IMR-90 (cell line): ENCODE measurements at regions not wholly inside any gene's neighbourhood (a gene's known extent, or its start where the extent isn't known, plus 50 kb on each side); places are given as distances from the start of the nearest gene placed in this dataset.

Experiments
- ATAC-seq: fragments of 200-7000 bp; cut with Tn5 transposase; 2 replicates; pipeline ENCODE4 v1.9.1; 2020; ENCODE audit warnings: low read depth, mild to moderate bottlenecking, moderate library complexity
- BruUV-seq: library from RNA; stranded (reverse); fragments of 400-500 nt; replicated peaks from 2 replicates; lab custom pipeline; 2021; lab: Mats Ljungman, UMichigan
- CTCF ChIA-PET: fragments of 300-600 bp; formaldehyde crosslinking; extraction: SDS; loops from one replicate; lab custom pipeline; 2021; ENCODE audit warnings: antibody characterized with exemption; lab: Yijun Ruan, JAX
- POLR2A ChIA-PET: fragments of 300-600 bp; sonication (Branson Sonifier 250); formaldehyde crosslinking; loops from one replicate; lab custom pipeline; 2022; ENCODE audit warnings: antibody characterized with exemption; ENCODE audit not compliant: unreplicated experiment; lab: Charles Lee
- DNase-seq: peaks from one replicate; pipeline ENCODE4 v3.0.0; 2013
- H2AFZ ChIP-seq: replicated peaks from 2 replicates; pipeline ENCODE3; 2013; ENCODE audit warnings: low read length, mild to moderate bottlenecking; ENCODE audit not compliant: poor library complexity
- H2AK5ac ChIP-seq: 2 replicates; pipeline ENCODE4 v1.6.1; 2013; ENCODE audit warnings: low read depth, low read length, inconsistent platforms
- H2AK9ac ChIP-seq: replicated peaks from 2 replicates; pipeline ENCODE3; 2013; ENCODE audit warnings: mild to moderate bottlenecking, low read depth, low read length, moderate library complexity; ENCODE audit not compliant: poor library complexity
- H2BK120ac ChIP-seq: 2 replicates; pipeline ENCODE4 v1.6.1; 2013; ENCODE audit warnings: low read depth, low read length, inconsistent platforms
- H2BK15ac ChIP-seq: 3 replicates; pipeline ENCODE4 v1.6.1; 2013; ENCODE audit warnings: low read depth, low read length, inconsistent platforms
- H2BK20ac ChIP-seq: 2 replicates; pipeline ENCODE4 v1.6.1; 2013; ENCODE audit warnings: low read depth, mild to moderate bottlenecking, inconsistent platforms, low read length, moderate library complexity
- H2BK5ac ChIP-seq: 2 replicates; pipeline ENCODE4 v1.6.1; 2013; ENCODE audit warnings: mild to moderate bottlenecking, low read depth, low read length, inconsistent platforms; ENCODE audit not compliant: poor library complexity, severe bottlenecking
- H3K14ac ChIP-seq: replicated peaks from 2 replicates; pipeline ENCODE4 v1.6.1; 2013; ENCODE audit warnings: low read depth, low read length, inconsistent platforms
- H3K18ac ChIP-seq: 2 replicates; pipeline ENCODE4 v1.6.1; 2013; ENCODE audit warnings: low read depth, low read length, control low read depth
- H3K23ac ChIP-seq: 2 replicates; pipeline ENCODE4 v1.6.1; 2013; ENCODE audit warnings: low read depth, low read length, inconsistent platforms
- H3K27ac ChIP-seq: 2 replicates; pipeline ENCODE4 v1.5.1; 2013; ENCODE audit warnings: mild to moderate bottlenecking, control low read depth, low read length; ENCODE audit not compliant: insufficient read depth
- H3K27me3 ChIP-seq: 2 replicates; pipeline ENCODE4 v1.6.1; 2013; ENCODE audit warnings: low read length; ENCODE audit not compliant: control insufficient read depth, insufficient read depth
- H3K36me3 ChIP-seq: 2 replicates; pipeline ENCODE4 v1.6.1; 2013; ENCODE audit warnings: low read length, mixed read lengths; ENCODE audit not compliant: control insufficient read depth, insufficient read depth
- H3K4ac ChIP-seq: 2 replicates; pipeline ENCODE4 v1.6.1; 2013; ENCODE audit warnings: low read depth, low read length, inconsistent platforms
- H3K4me1 ChIP-seq: 2 replicates; pipeline ENCODE4 v1.6.1; 2013; ENCODE audit warnings: low read length, mixed read lengths; ENCODE audit not compliant: control insufficient read depth, insufficient read depth
- H3K4me2 ChIP-seq: 2 replicates; pipeline ENCODE4 v1.6.1; 2013; ENCODE audit warnings: low read depth, mild to moderate bottlenecking, control low read depth, low read length, moderate library complexity
- H3K4me3 ChIP-seq: 2 replicates; pipeline ENCODE4 v1.5.1; 2013; ENCODE audit warnings: low read depth, mild to moderate bottlenecking, control low read depth, low read length, moderate library complexity; ENCODE audit not compliant: insufficient read depth
- H3K56ac ChIP-seq: 2 replicates; pipeline ENCODE4 v1.6.1; 2013; ENCODE audit warnings: low read length, inconsistent platforms; ENCODE audit not compliant: insufficient read depth; ENCODE audit errors: extremely low read depth
- H3K79me1 ChIP-seq, 2 experiments: 2 replicates each; pipeline ENCODE4 v1.6.1; 2013; ENCODE audit warnings: low read length in 2 of 2, inconsistent platforms in 1 of 2, low read depth in 1 of 2
- H3K9ac ChIP-seq: 2 replicates; pipeline ENCODE4 v1.6.1; 2013; ENCODE audit warnings: low read depth, low read length, control low read depth
- H3K9me1 ChIP-seq: 2 replicates; pipeline ENCODE4 v1.6.1; 2013; ENCODE audit warnings: low read length, inconsistent platforms; ENCODE audit not compliant: insufficient read depth
- H3K9me3 ChIP-seq: 2 replicates; pipeline ENCODE4 v1.6.1; 2013; ENCODE audit warnings: low read length; ENCODE audit not compliant: control insufficient read depth, insufficient read depth
- H4K20me1 ChIP-seq: 2 replicates; pipeline ENCODE4 v1.6.1; 2013; ENCODE audit warnings: low read length, inconsistent platforms; ENCODE audit not compliant: insufficient read depth
- H4K5ac ChIP-seq: 2 replicates; pipeline ENCODE4 v1.6.1; 2013; ENCODE audit warnings: mild to moderate bottlenecking, low read depth, low read length, control low read depth
- H4K8ac ChIP-seq, 2 experiments: 2 replicates each; pipeline ENCODE4 v1.6.1; 2013; ENCODE audit warnings: low read depth in 2 of 2, low read length in 2 of 2, control low read depth in 1 of 2, inconsistent platforms in 1 of 2
- H4K91ac ChIP-seq: 2 replicates; pipeline ENCODE4 v1.6.1; 2013; ENCODE audit warnings: low read depth, low read length, inconsistent platforms; ENCODE audit not compliant: insufficient read depth
- BHLHE40 ChIP-seq: fragments of 150-350 bp; IDR thresholded peaks from 2 replicates; pipeline ENCODE4 v1.6.1; 2016; ENCODE audit warnings: mild to moderate bottlenecking, low read depth, low read length
- ELK1 ChIP-seq: fragments of 150-350 bp; IDR thresholded peaks from 2 replicates; pipeline ENCODE4 v1.6.1; 2016; ENCODE audit warnings: low read depth, mild to moderate bottlenecking, low read length, moderate library complexity, borderline replicate concordance
- FOS ChIP-seq: fragments of 150-350 bp; IDR thresholded peaks from 2 replicates; pipeline ENCODE4 v1.6.1; 2016; ENCODE audit warnings: low read depth, low read length
- MAZ ChIP-seq: IDR thresholded peaks from 2 replicates; pipeline ENCODE4 v1.6.1; 2012; ENCODE audit warnings: low read depth, mild to moderate bottlenecking, low read length, improper control_type of control experiment, moderate library complexity, borderline replicate concordance
- POLR2A ChIP-seq: IDR thresholded peaks from 2 replicates; pipeline ENCODE4 v1.6.1; 2012; ENCODE audit warnings: mild to moderate bottlenecking, low read depth, low read length
- RCOR1 ChIP-seq: IDR thresholded peaks from 2 replicates; pipeline ENCODE4 v1.6.1; 2012; ENCODE audit warnings: mild to moderate bottlenecking, low read length, improper control_type of control experiment; ENCODE audit not compliant: insufficient replicate concordance
- RFX5 ChIP-seq: IDR thresholded peaks from 2 replicates; pipeline ENCODE4 v1.8.0; 2012; ENCODE audit warnings: low read depth, mild to moderate bottlenecking, low read length, moderate library complexity
- SMC3 ChIP-seq: fragments of 150-350 bp; IDR thresholded peaks from 2 replicates; pipeline ENCODE4 v1.6.1; 2016; ENCODE audit warnings: low read depth, mild to moderate bottlenecking, antibody characterized with exemption, low read length, moderate library complexity
- WGBS, 2 experiments: methylation state at CpG; one replicate each; pipeline versions ENCODE4 v1.1.5 to v1.1.7; 2013; ENCODE audit warnings: missing lambda C conversion rate in 2 of 2; ENCODE audit not compliant: insufficient read length in 1 of 2; ENCODE audit errors: extremely low coverage in 2 of 2; 5-methylcytosine and 5-hydroxymethylcytosine counted together
- dilution Hi-C: fragments of 300-500 bp; cut with HindIII; formaldehyde crosslinking; loops from one replicate; pipeline ENCODE4 v1.14.3; 2018; ENCODE audit warnings: low sequenced_read_pairs; ENCODE audit not compliant: unreplicated experiment
- in situ Hi-C: fragments of 300-500 bp; cut with MboI; formaldehyde crosslinking; loops from 3 replicates; pipeline ENCODE4 v1.14.3; 2019; ENCODE audit warnings: low sequenced_read_pairs, inconsistent platforms, mixed read lengths
- intact Hi-C: fragments of 100-400 bp; cut with micrococcal nuclease; formaldehyde crosslinking; loops from 2 replicates; pipeline ENCODE4 v1.10.0; 2022
- TF ChIP-seq, protein P1 (sequence below): conservative IDR thresholded peaks from 2 replicates; pipeline ENCODE4 v1.5.1; 2012; ENCODE audit warnings: mild to moderate bottlenecking, low read depth, low read length, improper control_type of control experiment

GRCh38 chr2:215879331-215879730, 134.0 kb downstream of the MREG start:
- H2BK20ac ChIP-seq: 0 out of 2 replicates have a peak overlapping the region, but pooled peaks have one; percentile 17
- TF ChIP-seq FOS: no peak
- no peak for TF ChIP-seq ELK1
- TF ChIP-seq BHLHE40: no peak
- TF ChIP-seq POLR2A: no peak
- no peak for TF ChIP-seq RFX5
- TF ChIP-seq, protein P1, sequence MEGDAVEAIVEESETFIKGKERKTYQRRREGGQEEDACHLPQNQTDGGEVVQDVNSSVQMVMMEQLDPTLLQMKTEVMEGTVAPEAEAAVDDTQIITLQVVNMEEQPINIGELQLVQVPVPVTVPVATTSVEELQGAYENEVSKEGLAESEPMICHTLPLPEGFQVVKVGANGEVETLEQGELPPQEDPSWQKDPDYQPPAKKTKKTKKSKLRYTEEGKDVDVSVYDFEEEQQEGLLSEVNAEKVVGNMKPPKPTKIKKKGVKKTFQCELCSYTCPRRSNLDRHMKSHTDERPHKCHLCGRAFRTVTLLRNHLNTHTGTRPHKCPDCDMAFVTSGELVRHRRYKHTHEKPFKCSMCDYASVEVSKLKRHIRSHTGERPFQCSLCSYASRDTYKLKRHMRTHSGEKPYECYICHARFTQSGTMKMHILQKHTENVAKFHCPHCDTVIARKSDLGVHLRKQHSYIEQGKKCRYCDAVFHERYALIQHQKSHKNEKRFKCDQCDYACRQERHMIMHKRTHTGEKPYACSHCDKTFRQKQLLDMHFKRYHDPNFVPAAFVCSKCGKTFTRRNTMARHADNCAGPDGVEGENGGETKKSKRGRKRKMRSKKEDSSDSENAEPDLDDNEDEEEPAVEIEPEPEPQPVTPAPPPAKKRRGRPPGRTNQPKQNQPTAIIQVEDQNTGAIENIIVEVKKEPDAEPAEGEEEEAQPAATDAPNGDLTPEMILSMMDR: no peak
- TF ChIP-seq MAZ: no peak
- no peak for TF ChIP-seq RCOR1
- no peak for TF ChIP-seq SMC3
- CTCF ChIA-PET: no interaction called here

More at GRCh38 chr2:215879331-215879730, 134.0 kb downstream of the MREG start:
- H3K18ac ChIP-seq: no peak overlapping the region
- no peak overlapping the region for H3K27ac ChIP-seq
- H2BK120ac ChIP-seq: peak overlapping the region; percentile 38
- no peaks in the 10 kb centered on the region for H3K79me1 ChIP-seq
- no peaks in the 10 kb centered on the region for H3K27me3 ChIP-seq
- H3K36me3 ChIP-seq: no peaks in the 10 kb centered on the region
- 0 out of 2 replicates have a peak, but pooled peaks cover 7% of the 10 kb centered on the region for H3K9me1 ChIP-seq
- no peak overlapping the region for H3K23ac ChIP-seq
- peaks cover 11% of the 10 kb centered on the region for H3K4me1 ChIP-seq
- no peak overlapping the region for H3K14ac ChIP-seq
- POLR2A ChIA-PET: interaction anchor here (0.7 kb wide), 1 partner anchor 70 kb away, joined by 12 read pairs; no protein-coding TSS in a partner anchor
- in situ Hi-C loops: no loop called here
- peak overlapping the region; percentile 24; the same call in 1 of the 2 replicates for H3K4ac ChIP-seq
- no peaks in the 10 kb centered on the region for H4K20me1 ChIP-seq
- H3K9ac ChIP-seq: no peak overlapping the region
- peaks cover 5% of the 10 kb centered on the region for H3K9me3 ChIP-seq
- H4K5ac ChIP-seq: no peak overlapping the region
- no peak overlapping the region for H4K8ac ChIP-seq
- H3K56ac ChIP-seq: no peak overlapping the region
- ATAC-seq (no peak), DNase-seq (no peak)
- WGBS, 2 experiments: 33% methylated on average over 1 of the region's 1 CpG; no CpG with 5 or more reads in 1 of the 2 experiments
- H2AK5ac ChIP-seq: peak overlapping the region; percentile 56
- BruUV-seq: no TSS peak
- H4K91ac ChIP-seq: 0 out of 2 replicates have a peak overlapping the region, but pooled peaks have one; percentile 31
- H2BK15ac ChIP-seq: no peak overlapping the region
- no peak overlapping the region for H2BK5ac ChIP-seq
- H3K4me2 ChIP-seq: no peak overlapping the region
- dilution Hi-C loops: no loop called here
- no peak overlapping the region for H2AFZ ChIP-seq
- H3K4me3 ChIP-seq: no peak overlapping the region
- H2AK9ac ChIP-seq: no peak overlapping the region
- intact Hi-C loops: no loop called here
